Loucy (cell line): ENCODE measurements at regions not wholly inside any gene's neighbourhood (a gene's known extent, or its start where the extent isn't known, plus 50 kb on each side); places are given as distances from the start of the nearest gene placed in this dataset.

ENCODE experiments used
- H2AFZ ChIP-seq: fragments of 200-600 bp; sonication (generic); 2 replicates; pipeline ENCODE4 v1.6.0; 2016; ENCODE audit warnings: antibody characterized with exemption, mild to moderate bottlenecking, low read length, moderate library complexity
- H3F3A ChIP-seq: fragments of 200-600 bp; 2 replicates; pipeline ENCODE4 v1.6.0; 2016; ENCODE audit warnings: antibody characterized with exemption, low read depth, mild to moderate bottlenecking
- H3K27me3 ChIP-seq: fragments of 200-600 bp; sonication (generic); 2 replicates; pipeline ENCODE4 v1.6.1; 2014; ENCODE audit warnings: low read length, mild to moderate bottlenecking; ENCODE audit not compliant: insufficient read depth, poor library complexity, severe bottlenecking
- H3K36me3 ChIP-seq: fragments of 200-600 bp; sonication (generic); 2 replicates; pipeline ENCODE4 v1.6.1; 2016; ENCODE audit warnings: low read length; ENCODE audit not compliant: insufficient read depth
- H3K4me1 ChIP-seq: fragments of 200-600 bp; sonication (generic); 2 replicates; pipeline ENCODE4 v1.5.1; 2014; ENCODE audit warnings: low read length, mild to moderate bottlenecking; ENCODE audit not compliant: insufficient read depth, poor library complexity, severe bottlenecking
- H3K4me2 ChIP-seq: fragments of 200-600 bp; sonication (generic); 2 replicates; pipeline ENCODE4 v1.6.0; 2014; ENCODE audit warnings: antibody characterized with exemption, low read length, low read depth, mild to moderate bottlenecking; ENCODE audit not compliant: poor library complexity, severe bottlenecking
- H3K4me3 ChIP-seq: fragments of 200-600 bp; sonication (generic); 2 replicates; pipeline ENCODE4 v1.5.1; 2014; ENCODE audit warnings: low read length, mild to moderate bottlenecking, mixed read lengths; ENCODE audit not compliant: poor library complexity, severe bottlenecking
- H3K79me2 ChIP-seq: fragments of 200-600 bp; sonication (generic); 2 replicates; pipeline ENCODE4 v1.6.1; 2014; ENCODE audit warnings: low read length; ENCODE audit not compliant: insufficient read depth
- H3K9ac ChIP-seq: fragments of 200-600 bp; sonication (generic); 2 replicates; pipeline ENCODE4 v1.6.0; 2014; ENCODE audit warnings: mild to moderate bottlenecking, low read depth, low read length, moderate library complexity; ENCODE audit not compliant: poor library complexity, severe bottlenecking
- H3K9me2 ChIP-seq: fragments of 200-600 bp; sonication (generic); replicated peaks from 2 replicates; pipeline ENCODE4 v1.6.1; 2016; ENCODE audit warnings: low read depth, low read length, mixed read lengths
- H3K9me3 ChIP-seq: fragments of 200-600 bp; sonication (generic); 2 replicates; pipeline ENCODE4 v1.6.1; 2014; ENCODE audit warnings: mild to moderate bottlenecking, antibody characterized with exemption, low read length, low read depth; ENCODE audit not compliant: insufficient read depth
- H4K20me1 ChIP-seq: fragments of 200-600 bp; sonication (generic); 2 replicates; pipeline ENCODE4 v1.6.0; 2014; ENCODE audit warnings: antibody characterized with exemption, low read length, mild to moderate bottlenecking; ENCODE audit not compliant: insufficient read depth, poor library complexity, severe bottlenecking
- CTCF ChIP-seq: fragments of 200-600 bp; sonication (generic); conservative IDR thresholded peaks from 2 replicates; pipeline ENCODE4 v1.5.1; 2014; ENCODE audit warnings: mild to moderate bottlenecking, antibody characterized with exemption, low read length
- EZH2phosphoT487 ChIP-seq: fragments of 200-600 bp; IDR thresholded peaks from 2 replicates; pipeline ENCODE4 v1.6.1; 2018; ENCODE audit warnings: antibody characterized with exemption, mild to moderate bottlenecking, moderate library complexity, borderline replicate concordance

DNA sequence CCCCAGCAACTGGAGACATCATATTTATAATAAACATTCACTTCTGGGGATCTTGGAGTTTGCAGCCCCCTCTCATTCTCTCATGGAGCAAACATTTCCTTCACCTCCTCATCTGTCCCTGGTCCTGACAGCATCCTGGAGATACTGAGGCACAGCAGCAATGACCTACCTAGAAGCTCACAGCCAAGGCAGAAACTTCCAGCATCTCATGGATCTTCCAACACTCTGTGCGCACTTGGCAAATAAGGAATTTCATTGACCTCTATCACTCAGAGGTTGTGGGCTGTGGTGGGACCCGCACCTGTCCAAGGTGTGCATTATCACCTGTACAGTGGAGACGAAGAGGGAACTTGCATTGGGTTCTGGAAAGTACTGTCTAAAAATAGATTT, 109.8 kb downstream of the GGTLC2 start:
- no peaks in the 10 kb centered on the region for H3K79me2 ChIP-seq
- no peaks in the 10 kb centered on the region for H3F3A ChIP-seq
- H3K9ac ChIP-seq, result no peak overlapping the region
- no peak overlapping the region for H3K4me2 ChIP-seq
- no peaks in the 10 kb centered on the region for H3K36me3 ChIP-seq
- no peaks in the 10 kb centered on the region for H3K4me1 ChIP-seq
- no peak overlapping the region for H2AFZ ChIP-seq
- no peaks in the 10 kb centered on the region for H3K9me2 ChIP-seq
- H3K27me3 ChIP-seq, result no peaks in the 10 kb centered on the region
- no peak overlapping the region for H3K4me3 ChIP-seq
- H4K20me1 ChIP-seq, result no peaks in the 10 kb centered on the region
- TF ChIP-seq EZH2phosphoT487 (no peak), CTCF (no peak)
- H3K9me3 ChIP-seq, result no peaks in the 10 kb centered on the region

GRCh38 chr22:22754961-22755777, 110.8 kb downstream of the GGTLC2 start:
- Histone ChIP-seq H3K4me2 (no peak overlapping the region), H3F3A (no peaks in the 10 kb centered on the region), H3K9ac (no peak overlapping the region), H3K4me3 (no peak overlapping the region), H3K9me3 (no peaks in the 10 kb centered on the region), H3K27me3 (no peaks in the 10 kb centered on the region), H3K9me2 (no peaks in the 10 kb centered on the region), H3K79me2 (no peaks in the 10 kb centered on the region), H2AFZ (no peak overlapping the region), H3K36me3 (no peaks in the 10 kb centered on the region), H4K20me1 (no peaks in the 10 kb centered on the region), H3K4me1 (no peaks in the 10 kb centered on the region)
- no peak for TF ChIP-seq EZH2phosphoT487
- TF ChIP-seq CTCF, result no peak

GRCh38 chr22:22755778-22756100, 111.3 kb downstream of the GGTLC2 start:
- Histone ChIP-seq H3K4me1 (no peaks in the 10 kb centered on the region), H3K9ac (no peak overlapping the region), H3K9me2 (no peaks in the 10 kb centered on the region), H3K4me3 (no peak overlapping the region), H3K27me3 (no peaks in the 10 kb centered on the region), H3K36me3 (no peaks in the 10 kb centered on the region), H3K9me3 (no peaks in the 10 kb centered on the region), H3K4me2 (no peak overlapping the region), H4K20me1 (no peaks in the 10 kb centered on the region), H3F3A (no peaks in the 10 kb centered on the region), H3K79me2 (no peaks in the 10 kb centered on the region), H2AFZ (no peak overlapping the region)
- TF ChIP-seq EZH2phosphoT487 (no peak), CTCF (no peak)
